ENCODE measurements at regions not wholly inside any gene's neighbourhood (a gene's known extent, or its start where the extent isn't known, plus 50 kb on each side); places are given as distances from the start of the nearest gene placed in this dataset.

GRCh38 chr4:111449657-111450056, 695.6 kb upstream of the FAM241A start:
- in situ Hi-C loops (cut with MboI; ENCODE audit: low sequenced_read_pairs) = no loop called here
- H2BK15ac ChIP-seq (ENCODE audit: low read depth, low read length) = no peak overlapping the region
- H4K20me1 ChIP-seq (ENCODE audit: insufficient read depth, low read length) = no peaks in the 10 kb centered on the region
- H4K91ac ChIP-seq (ENCODE audit: insufficient read depth, low read depth, low read length) = no peak overlapping the region
- H4K8ac ChIP-seq (ENCODE audit: low read depth in 2 of 2, low read length in 2 of 2) = no peak overlapping the region
- H3K4ac ChIP-seq (ENCODE audit: low read depth, low read length) = no peak overlapping the region
- intact Hi-C loops (cut with micrococcal nuclease) = loop anchor here (5.0 kb wide), 1 partner anchor 163 kb away; no protein-coding TSS in a partner anchor
- no peak overlapping the region for H2AK5ac ChIP-seq (ENCODE audit: low read depth, low read length)
- no peak overlapping the region for H3K56ac ChIP-seq (ENCODE audit: extremely low read depth, insufficient read depth, low read length)
- no peak overlapping the region for H2AK9ac ChIP-seq (replicated peaks; ENCODE audit: low read depth, low read length, poor library complexity)
- no peak overlapping the region for H3K14ac ChIP-seq (replicated peaks; ENCODE audit: low read depth, low read length)
- WGBS, 2 experiments (ENCODE audit: extremely low coverage in 2 of 2, insufficient read length in 1 of 2) = no CpG with 5 or more reads among the region's 1 CpG
- ChIA-PET CTCF (interaction anchor here (0.6 kb wide), 1 partner anchor 15 kb away, joined by 3 read pairs; no protein-coding TSS in a partner anchor), POLR2A (ENCODE audit: unreplicated experiment) (no interaction called here)
- H2BK20ac ChIP-seq (ENCODE audit: low read depth, low read length) = no peak overlapping the region
- no peaks in the 10 kb centered on the region for H3K79me1 ChIP-seq (ENCODE audit: low read depth in 1 of 2, low read length in 2 of 2)
- H2BK120ac ChIP-seq (ENCODE audit: low read depth, low read length) = no peak overlapping the region
- H3K9me1 ChIP-seq (ENCODE audit: insufficient read depth, low read length) = no peaks in the 10 kb centered on the region
- H3K4me3 ChIP-seq (ENCODE audit: insufficient read depth, low read depth, low read length) = no peak overlapping the region
- dilution Hi-C loops (cut with HindIII; ENCODE audit: low sequenced_read_pairs, unreplicated experiment) = no loop called here
- BruUV-seq (replicated peaks) = no TSS peak
- TF ChIP-seq RCOR1 (IDR thresholded peaks at IDR 0.05; ENCODE audit: insufficient replicate concordance, low read length) (no peak), RFX5 (IDR thresholded peaks at IDR 0.05; ENCODE audit: low read depth, low read length) (no peak), MAZ (IDR thresholded peaks at IDR 0.05; ENCODE audit: borderline replicate concordance, low read depth, low read length) (no peak), RAD21 (IDR thresholded peaks at IDR 0.05; ENCODE audit: low read length) (no peak), CHD1 (IDR thresholded peaks at IDR 0.05; ENCODE audit: low read depth, low read length) (no peak), CEBPB (IDR thresholded peaks at IDR 0.05; ENCODE audit: low read depth, low read length) (no peak), MAFK (IDR thresholded peaks at IDR 0.05; ENCODE audit: low read depth, low read length) (no peak), POLR2A (IDR thresholded peaks at IDR 0.05; ENCODE audit: low read depth, low read length) (no peak)
- TF ChIP-seq, protein P1, sequence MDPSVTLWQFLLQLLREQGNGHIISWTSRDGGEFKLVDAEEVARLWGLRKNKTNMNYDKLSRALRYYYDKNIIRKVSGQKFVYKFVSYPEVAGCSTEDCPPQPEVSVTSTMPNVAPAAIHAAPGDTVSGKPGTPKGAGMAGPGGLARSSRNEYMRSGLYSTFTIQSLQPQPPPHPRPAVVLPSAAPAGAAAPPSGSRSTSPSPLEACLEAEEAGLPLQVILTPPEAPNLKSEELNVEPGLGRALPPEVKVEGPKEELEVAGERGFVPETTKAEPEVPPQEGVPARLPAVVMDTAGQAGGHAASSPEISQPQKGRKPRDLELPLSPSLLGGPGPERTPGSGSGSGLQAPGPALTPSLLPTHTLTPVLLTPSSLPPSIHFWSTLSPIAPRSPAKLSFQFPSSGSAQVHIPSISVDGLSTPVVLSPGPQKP (IDR thresholded peaks at IDR 0.05; ENCODE audit: borderline replicate concordance, low read depth, low read length) = no peak
- TF ChIP-seq, protein P2, sequence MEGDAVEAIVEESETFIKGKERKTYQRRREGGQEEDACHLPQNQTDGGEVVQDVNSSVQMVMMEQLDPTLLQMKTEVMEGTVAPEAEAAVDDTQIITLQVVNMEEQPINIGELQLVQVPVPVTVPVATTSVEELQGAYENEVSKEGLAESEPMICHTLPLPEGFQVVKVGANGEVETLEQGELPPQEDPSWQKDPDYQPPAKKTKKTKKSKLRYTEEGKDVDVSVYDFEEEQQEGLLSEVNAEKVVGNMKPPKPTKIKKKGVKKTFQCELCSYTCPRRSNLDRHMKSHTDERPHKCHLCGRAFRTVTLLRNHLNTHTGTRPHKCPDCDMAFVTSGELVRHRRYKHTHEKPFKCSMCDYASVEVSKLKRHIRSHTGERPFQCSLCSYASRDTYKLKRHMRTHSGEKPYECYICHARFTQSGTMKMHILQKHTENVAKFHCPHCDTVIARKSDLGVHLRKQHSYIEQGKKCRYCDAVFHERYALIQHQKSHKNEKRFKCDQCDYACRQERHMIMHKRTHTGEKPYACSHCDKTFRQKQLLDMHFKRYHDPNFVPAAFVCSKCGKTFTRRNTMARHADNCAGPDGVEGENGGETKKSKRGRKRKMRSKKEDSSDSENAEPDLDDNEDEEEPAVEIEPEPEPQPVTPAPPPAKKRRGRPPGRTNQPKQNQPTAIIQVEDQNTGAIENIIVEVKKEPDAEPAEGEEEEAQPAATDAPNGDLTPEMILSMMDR (conservative IDR thresholded peaks at IDR 0.05; ENCODE audit: low read depth, low read length) = no peak
- no peak overlapping the region for H3K23ac ChIP-seq (ENCODE audit: low read depth, low read length)
- no peaks in the 10 kb centered on the region for H3K27me3 ChIP-seq (ENCODE audit: control insufficient read depth, insufficient read depth, low read length)
- no peak overlapping the region for H2AFZ ChIP-seq (replicated peaks; ENCODE audit: low read length, poor library complexity)
- no peak for ATAC-seq (ENCODE audit: low read depth)
- H4K5ac ChIP-seq (ENCODE audit: low read depth, low read length) = no peak overlapping the region
- no peak overlapping the region for H2BK5ac ChIP-seq (ENCODE audit: low read depth, low read length, poor library complexity, severe bottlenecking)
- H3K4me2 ChIP-seq (ENCODE audit: low read depth, low read length) = no peak overlapping the region
- H3K27ac ChIP-seq (ENCODE audit: insufficient read depth, low read length) = no peak overlapping the region
- H3K18ac ChIP-seq (ENCODE audit: low read depth, low read length) = no peak overlapping the region
- no peaks in the 10 kb centered on the region for H3K4me1 ChIP-seq (ENCODE audit: control insufficient read depth, insufficient read depth, low read length)
- peak; percentile 2 for DNase-seq
- H3K9ac ChIP-seq (ENCODE audit: low read depth, low read length) = no peak overlapping the region
- H3K36me3 ChIP-seq (ENCODE audit: control insufficient read depth, insufficient read depth, low read length) = no peaks in the 10 kb centered on the region
- H3K9me3 ChIP-seq (ENCODE audit: control insufficient read depth, insufficient read depth, low read length) = peaks cover 2% of the 10 kb centered on the region; the same call in 1 of the 2 replicates

Data from IMR-90 (cell line).